Common myeloid progenitor, CD34-positive (primary cell): ENCODE measurements at regions not wholly inside any gene's neighbourhood (a gene's known extent, or its start where the extent isn't known, plus 50 kb on each side); places are given as distances from the start of the nearest gene placed in this dataset.

ENCODE experiments used
- CTCF ChIA-PET: fragments of 350-600 bp; sonication (Branson Sonifier 250); formaldehyde crosslinking; loops from one replicate; lab custom pipeline; 2021; ENCODE audit warnings: antibody characterized with exemption; lab: Charles Lee
- POLR2A ChIA-PET: fragments of 350-600 bp; sonication (Branson Sonifier 250); formaldehyde crosslinking; loops from one replicate; lab custom pipeline; 2021; ENCODE audit warnings: antibody characterized with exemption; lab: Charles Lee
- DNase-seq, 3 donors: peaks; one replicate each; pipeline versions ENCODE4 v3.0.0 to v3.0.0-alpha.2; 2013
- H3K27ac ChIP-seq, 2 experiments: 1 replicate in 1 of 2; 2 replicates in 1 of 2; pipeline ENCODE4 v1.7.0; 2013; ENCODE audit warnings: inconsistent platforms in 2 of 2, low read length in 2 of 2, mild to moderate bottlenecking in 2 of 2, low read depth in 1 of 2, moderate library complexity in 1 of 2; ENCODE audit not compliant: severe bottlenecking in 2 of 2, insufficient read depth in 1 of 2, poor library complexity in 1 of 2
- H3K27me3 ChIP-seq, 5 experiments: replicated peaks in 2 of 5; 1 replicate in 3 of 5; 2 replicates in 2 of 5; pipeline versions ENCODE4 v1.6.1 to v1.7.0; 2013; ENCODE audit warnings: low read length in 4 of 5, mild to moderate bottlenecking in 2 of 5, moderate library complexity in 2 of 5, inconsistent platforms in 1 of 5; ENCODE audit not compliant: insufficient read depth in 5 of 5, control insufficient read depth in 4 of 5
- H3K36me3 ChIP-seq, 4 experiments: 1 replicate in 2 of 4; 2 replicates in 2 of 4; pipeline versions ENCODE4 v1.6.1 to v1.7.0; 2013; ENCODE audit warnings: low read length in 3 of 4, control low read depth in 1 of 4, mild to moderate bottlenecking in 1 of 4; ENCODE audit not compliant: control insufficient read depth in 4 of 4, insufficient read depth in 4 of 4
- H3K4me1 ChIP-seq, 4 experiments: 1 replicate in 3 of 4; 2 replicates in 1 of 4; pipeline versions ENCODE4 v1.6.1 to v1.7.1; 2013; ENCODE audit warnings: low read length in 3 of 4, mild to moderate bottlenecking in 3 of 4, control low read depth in 1 of 4, inconsistent platforms in 1 of 4, moderate library complexity in 1 of 4; ENCODE audit not compliant: control insufficient read depth in 4 of 4, insufficient read depth in 4 of 4; ENCODE audit errors: control extremely low read depth in 1 of 4
- H3K4me3 ChIP-seq, 7 experiments: 1 replicate in 4 of 7; 2 replicates in 3 of 7; pipeline versions ENCODE4 v1.5.1 to v1.7.0; 2013; ENCODE audit warnings: mild to moderate bottlenecking in 7 of 7, low read length in 6 of 7, moderate library complexity in 6 of 7, inconsistent platforms in 2 of 7, low read depth in 2 of 7, control low read depth in 1 of 7; ENCODE audit not compliant: insufficient read depth in 4 of 7, control insufficient read depth in 1 of 7; ENCODE audit errors: extremely low read depth in 1 of 7
- H3K9me3 ChIP-seq, 5 experiments: 1 replicate in 4 of 5; 2 replicates in 1 of 5; pipeline versions ENCODE4 v1.6.1 to v1.7.1; 2013; ENCODE audit warnings: low read length in 4 of 5, mild to moderate bottlenecking in 2 of 5, inconsistent platforms in 1 of 5, low read depth in 1 of 5, moderate library complexity in 1 of 5; ENCODE audit not compliant: control insufficient read depth in 4 of 5, insufficient read depth in 2 of 5; ENCODE audit errors: control extremely low read depth in 1 of 5
- WGBS: methylation state at CpG from one replicate; pipeline ENCODE4 v1.1.5; 2013; ENCODE audit not compliant: insufficient coverage; 5-methylcytosine and 5-hydroxymethylcytosine counted together

DNA sequence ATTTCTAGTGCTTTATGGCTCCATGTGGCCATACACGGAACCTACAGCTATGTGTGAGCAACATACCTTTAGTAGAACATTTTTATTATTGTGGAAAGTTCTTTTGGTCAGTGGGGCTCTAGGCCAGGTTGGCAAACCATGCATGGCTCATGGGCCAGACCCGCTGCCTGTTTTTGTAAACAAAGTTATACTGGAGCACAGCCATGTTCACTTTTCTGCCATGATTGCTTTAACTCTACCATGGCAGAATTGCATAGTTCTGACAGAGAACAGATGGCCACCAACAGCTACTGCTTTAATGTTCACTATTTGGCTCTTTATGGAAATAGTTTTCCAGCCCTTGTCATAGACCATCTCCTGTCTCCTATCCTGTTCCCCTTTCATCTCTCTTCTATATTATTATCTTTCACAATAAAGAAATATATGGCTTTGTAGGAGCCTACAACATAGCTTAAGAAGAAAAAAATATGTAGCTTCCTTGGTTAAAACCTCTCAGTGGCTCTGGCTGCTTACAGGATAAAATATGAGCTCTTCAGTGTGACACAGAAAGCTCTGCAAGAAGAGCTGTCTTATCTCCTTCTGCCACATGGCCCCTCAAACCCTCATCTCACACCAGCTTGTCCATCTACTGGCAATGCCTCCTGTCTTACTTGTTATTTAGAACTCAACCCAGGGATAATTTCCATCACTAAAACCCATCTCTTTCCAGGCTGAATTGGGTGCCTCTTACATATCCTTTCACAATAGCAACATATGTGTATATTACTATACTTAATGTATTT, 54.6 kb upstream of the RWDD3 start:
- H3K36me3 ChIP-seq = no peaks in the 10 kb centered on the region
- no peaks in the 10 kb centered on the region for H3K27me3 ChIP-seq
- peak overlapping the region in 1 of 2 experiments; percentile 56 for H3K27ac ChIP-seq
- no peak overlapping the region for H3K4me3 ChIP-seq
- H3K4me1 ChIP-seq = peaks cover 0 to 12% (median 4%) of the 10 kb centered on the region in 4 experiments
- peak; percentile 50 to 88 (median 73) for DNase-seq
- ChIA-PET POLR2A (no interaction called here), CTCF (no interaction called here)
- H3K9me3 ChIP-seq = no peaks in the 10 kb centered on the region
- 100% methylated on average over 2 of the region's 2 CpGs for WGBS

DNA sequence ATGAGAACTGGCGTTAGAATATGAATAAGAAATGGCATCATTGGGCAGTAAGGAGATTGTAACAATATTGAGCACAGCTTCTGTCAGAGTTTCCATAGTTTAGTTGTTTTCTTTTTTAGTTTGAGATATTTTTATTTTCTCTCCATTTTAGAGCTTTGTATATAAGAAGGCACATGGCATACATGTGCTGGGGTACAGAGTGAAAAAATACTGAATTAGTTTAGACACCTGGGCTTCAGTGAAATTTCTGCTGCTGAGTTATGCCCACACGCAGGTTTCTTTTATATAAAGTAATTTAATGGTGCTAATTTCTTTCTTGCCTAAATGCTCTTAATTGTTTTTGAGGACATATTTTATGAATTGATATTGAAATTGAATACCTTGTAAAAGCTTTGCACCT, 53.6 kb upstream of the RWDD3 start:
- Histone ChIP-seq H3K27ac (no peak overlapping the region), H3K4me1 (peaks cover 0 to 12% (median 4%) of the 10 kb centered on the region in 4 experiments), H3K36me3 (no peaks in the 10 kb centered on the region), H3K4me3 (no peak overlapping the region), H3K9me3 (no peaks in the 10 kb centered on the region), H3K27me3 (no peaks in the 10 kb centered on the region)
- WGBS = no CpG with 5 or more reads among the region's 2 CpGs
- ChIA-PET POLR2A (no interaction called here), CTCF (interaction anchor here (1.0 kb wide), 1 partner anchor 46 kb away, joined by 3 read pairs; no protein-coding TSS in a partner anchor)
- no peak for DNase-seq

DNA sequence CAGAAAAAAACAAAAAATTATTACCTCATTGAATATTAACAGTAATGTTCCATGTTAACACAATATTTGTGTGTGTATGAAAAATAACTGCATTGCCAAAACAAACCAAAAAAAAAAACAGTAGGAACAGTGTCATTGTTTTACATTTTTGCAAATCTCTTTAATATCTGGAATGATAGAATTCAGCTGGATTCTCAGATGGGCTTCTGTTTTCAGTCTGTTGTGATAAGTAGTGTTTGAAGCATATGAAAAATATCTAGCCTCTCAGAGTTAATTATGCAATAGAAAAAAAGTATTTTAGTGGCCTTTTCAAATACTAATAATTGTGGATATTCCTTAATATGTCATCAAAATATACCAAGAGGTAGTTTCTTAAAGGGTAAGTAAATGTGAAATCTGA, 52.9 kb upstream of the RWDD3 start:
- Histone ChIP-seq H3K36me3 (no peaks in the 10 kb centered on the region), H3K4me1 (peaks cover 0 to 12% (median 4%) of the 10 kb centered on the region in 4 experiments), H3K4me3 (no peak overlapping the region), H3K9me3 (no peaks in the 10 kb centered on the region), H3K27me3 (peaks cover 0 to 2% (median 0%) of the 10 kb centered on the region in 5 experiments), H3K27ac (no peak overlapping the region)
- CTCF ChIA-PET = interaction anchor here (1.0 kb wide), 1 partner anchor 45 kb away, joined by 3 read pairs; no protein-coding TSS in a partner anchor
- POLR2A ChIA-PET = no interaction called here
- DNase-seq = no peak

DNA sequence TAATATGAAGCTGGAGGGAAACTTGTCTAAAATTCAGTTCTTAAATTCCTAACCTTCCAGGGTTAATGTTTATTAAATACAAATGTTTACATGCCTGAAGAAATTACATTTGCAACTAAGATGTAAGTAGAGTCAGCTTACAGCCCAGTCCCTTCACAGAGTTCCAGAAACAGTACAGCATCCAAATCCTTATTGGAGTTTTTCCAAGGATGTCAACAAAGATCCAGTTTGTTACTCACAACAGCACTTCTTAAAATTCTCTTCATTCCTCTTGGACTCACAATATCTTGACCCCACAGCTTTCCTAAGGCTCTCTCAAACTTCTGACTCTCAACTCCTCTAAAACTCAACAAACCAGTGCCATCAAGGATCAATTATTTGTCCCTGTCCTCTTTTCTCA, 50.1 kb upstream of the RWDD3 start:
- POLR2A ChIA-PET = no interaction called here
- peaks cover 0 to 3% (median 0%) of the 10 kb centered on the region in 5 experiments for H3K27me3 ChIP-seq
- H3K4me1 ChIP-seq = peaks cover 0 to 5% (median 2%) of the 10 kb centered on the region in 4 experiments
- DNase-seq = no peak
- CTCF ChIA-PET = no interaction called here
- no peaks in the 10 kb centered on the region for H3K36me3 ChIP-seq
- H3K4me3 ChIP-seq = no peak overlapping the region
- peaks cover 0 to 2% (median 0%) of the 10 kb centered on the region in 5 experiments for H3K9me3 ChIP-seq
- H3K27ac ChIP-seq = no peak overlapping the region
